Caco-2 (cell line): ENCODE measurements at regions not wholly inside any gene's neighbourhood (a gene's known extent, or its start where the extent isn't known, plus 50 kb on each side); places are given as distances from the start of the nearest gene placed in this dataset.

Experiments
- BruUV-seq: library from RNA; stranded (reverse); fragments of 400-500 nt; replicated peaks from 2 replicates; lab custom pipeline; 2021; lab: Mats Ljungman, UMichigan
- CTCF ChIA-PET: fragments of 300-600 bp; sonication (Branson Sonifier 250); formaldehyde crosslinking; loops from one replicate; lab custom pipeline; 2022; ENCODE audit warnings: antibody characterized with exemption; lab: Charles Lee
- POLR2A ChIA-PET: fragments of 300-600 bp; sonication (Branson Sonifier 250); formaldehyde crosslinking; loops from one replicate; lab custom pipeline; 2022; ENCODE audit warnings: antibody characterized with exemption; lab: Charles Lee
- DNase-seq, 2 experiments: peaks; one replicate each; pipeline versions ENCODE4 v3.0.0 to v3.0.0-alpha.2; 2020 to 2022
- H3K27me3 ChIP-seq: replicated peaks from 2 replicates; pipeline ENCODE4 v1.6.0; 2011; ENCODE audit warnings: low read length; ENCODE audit not compliant: control insufficient read depth, insufficient read depth
- H3K36me3 ChIP-seq: 2 replicates; pipeline ENCODE4 v1.5.1; 2011; ENCODE audit warnings: low read length; ENCODE audit not compliant: control insufficient read depth, insufficient read depth
- H3K4me1 ChIP-seq: fragments of 250-450 bp; sonication (Bioruptor Pico); 2 replicates; pipeline ENCODE4 v1.5.1; 2020; ENCODE audit warnings: mild to moderate bottlenecking
- H3K4me3 ChIP-seq: 2 replicates; pipeline ENCODE4 v1.5.1; 2011; ENCODE audit warnings: low read depth, mild to moderate bottlenecking, control low read depth, low read length
- H3K9me3 ChIP-seq: fragments of 250-450 bp; sonication (Bioruptor Pico); 2 replicates; pipeline ENCODE4 v1.5.1; 2020; ENCODE audit warnings: mild to moderate bottlenecking, moderate library complexity
- H3K27ac Mint-ChIP-seq: one replicate; pipeline ENCODE4 v1.8.0; 2022; ENCODE audit warnings: mixed read lengths; ENCODE audit not compliant: unreplicated experiment
- H3K27me3 Mint-ChIP-seq: one replicate; pipeline ENCODE4 v1.8.0; 2022; ENCODE audit warnings: mixed read lengths; ENCODE audit not compliant: insufficient read depth, unreplicated experiment
- H3K36me3 Mint-ChIP-seq: one replicate; pipeline ENCODE4 v1.8.0; 2022; ENCODE audit warnings: mild to moderate bottlenecking, mixed read lengths; ENCODE audit not compliant: insufficient read depth, unreplicated experiment
- H3K4me1 Mint-ChIP-seq: one replicate; pipeline ENCODE4 v1.8.0; 2022; ENCODE audit warnings: low read depth, mixed read lengths; ENCODE audit not compliant: unreplicated experiment
- H3K4me3 Mint-ChIP-seq: one replicate; pipeline ENCODE4 v1.8.0; 2022; ENCODE audit warnings: mild to moderate bottlenecking, moderate library complexity, mixed read lengths; ENCODE audit not compliant: unreplicated experiment
- H3K9me3 Mint-ChIP-seq: one replicate; pipeline ENCODE4 v1.8.0; 2022; ENCODE audit warnings: mixed read lengths; ENCODE audit not compliant: unreplicated experiment
- intact Hi-C: fragments of 100-400 bp; cut with micrococcal nuclease; formaldehyde crosslinking; loops from one replicate; pipeline ENCODE4 v1.10.0; 2022; ENCODE audit not compliant: unreplicated experiment
- TF ChIP-seq, protein P1 (sequence below), 2 experiments: fragments of 200-600 bp in 1 of 2; IDR thresholded peaks; 1 replicate in 1 of 2; 2 replicates in 1 of 2; pipeline versions ENCODE4 v1.5.1 to v1.8.0; 2011 to 2022; ENCODE audit warnings: antibody characterized with exemption in 1 of 2, control low read depth in 1 of 2, inconsistent platforms in 1 of 2, low read depth in 1 of 2, low read length in 1 of 2, mild to moderate bottlenecking in 1 of 2, moderate library complexity in 1 of 2; ENCODE audit not compliant: insufficient read depth in 1 of 2, severe bottlenecking in 1 of 2, unreplicated experiment in 1 of 2

DNA sequence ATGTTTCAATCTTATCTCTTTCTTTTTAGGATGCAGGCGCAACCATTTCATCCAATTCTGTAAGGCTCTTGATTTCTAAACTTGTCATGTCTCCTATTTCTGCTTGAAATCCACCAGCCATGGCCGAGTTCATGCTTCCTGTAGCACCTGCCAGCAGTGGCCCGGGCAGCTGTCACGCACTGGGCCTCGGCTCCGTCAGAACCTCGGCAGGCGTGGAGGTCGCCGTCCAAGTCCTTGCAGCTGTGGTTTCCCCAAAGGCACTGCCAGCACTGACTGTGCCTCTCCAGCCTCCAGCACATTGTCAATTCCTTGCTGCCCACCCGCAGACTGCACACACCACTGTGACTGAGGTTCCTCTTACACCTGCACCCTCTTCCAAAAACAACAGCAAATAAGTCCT is 188.7 kb upstream of the SALL3 start:
- Mint-ChIP-seq H3K27ac (no peak overlapping the region), H3K9me3 (no peaks in the 10 kb centered on the region), H3K27me3 (peaks cover 3% of the 10 kb centered on the region), H3K4me3 (no peak overlapping the region), H3K4me1 (no peaks in the 10 kb centered on the region), H3K36me3 (no peaks in the 10 kb centered on the region)
- DNase-seq: no peak
- BruUV-seq: no TSS peak
- TF ChIP-seq, protein P1, sequence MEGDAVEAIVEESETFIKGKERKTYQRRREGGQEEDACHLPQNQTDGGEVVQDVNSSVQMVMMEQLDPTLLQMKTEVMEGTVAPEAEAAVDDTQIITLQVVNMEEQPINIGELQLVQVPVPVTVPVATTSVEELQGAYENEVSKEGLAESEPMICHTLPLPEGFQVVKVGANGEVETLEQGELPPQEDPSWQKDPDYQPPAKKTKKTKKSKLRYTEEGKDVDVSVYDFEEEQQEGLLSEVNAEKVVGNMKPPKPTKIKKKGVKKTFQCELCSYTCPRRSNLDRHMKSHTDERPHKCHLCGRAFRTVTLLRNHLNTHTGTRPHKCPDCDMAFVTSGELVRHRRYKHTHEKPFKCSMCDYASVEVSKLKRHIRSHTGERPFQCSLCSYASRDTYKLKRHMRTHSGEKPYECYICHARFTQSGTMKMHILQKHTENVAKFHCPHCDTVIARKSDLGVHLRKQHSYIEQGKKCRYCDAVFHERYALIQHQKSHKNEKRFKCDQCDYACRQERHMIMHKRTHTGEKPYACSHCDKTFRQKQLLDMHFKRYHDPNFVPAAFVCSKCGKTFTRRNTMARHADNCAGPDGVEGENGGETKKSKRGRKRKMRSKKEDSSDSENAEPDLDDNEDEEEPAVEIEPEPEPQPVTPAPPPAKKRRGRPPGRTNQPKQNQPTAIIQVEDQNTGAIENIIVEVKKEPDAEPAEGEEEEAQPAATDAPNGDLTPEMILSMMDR (IDR thresholded peaks at IDR 0.05; ENCODE audit: insufficient read depth in 1 of 2, low read depth in 1 of 2, low read length in 1 of 2, severe bottlenecking in 1 of 2, unreplicated experiment in 1 of 2): no peak
- no peak overlapping the region for H3K4me3 ChIP-seq
- no peaks in the 10 kb centered on the region for H3K4me1 ChIP-seq
- CTCF ChIA-PET: no interaction called here
- H3K9me3 ChIP-seq: no peaks in the 10 kb centered on the region
- H3K36me3 ChIP-seq: no peaks in the 10 kb centered on the region
- intact Hi-C loops: no loop called here
- H3K27me3 ChIP-seq: no peaks in the 10 kb centered on the region
- POLR2A ChIA-PET: no interaction called here

DNA sequence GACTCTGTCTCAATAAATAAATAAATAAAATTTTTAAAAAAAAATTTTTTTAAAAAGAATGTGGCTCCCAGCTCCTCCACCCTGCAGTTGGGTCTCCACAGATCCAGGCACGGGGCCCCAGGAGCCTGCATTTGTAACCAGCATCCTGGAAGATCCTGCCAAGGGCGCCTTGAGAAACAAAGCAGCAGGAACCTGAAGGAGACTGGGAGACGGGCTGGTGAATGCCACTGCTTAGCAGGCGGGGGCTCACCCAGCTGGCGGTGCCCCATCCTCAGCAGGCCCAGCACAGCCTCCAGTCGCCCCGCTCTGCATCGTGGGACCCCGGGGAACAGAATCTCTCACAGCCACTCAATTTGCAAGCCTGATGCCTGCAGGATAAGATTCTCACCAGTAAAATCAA is 187.5 kb upstream of the SALL3 start:
- H3K27me3 ChIP-seq: no peaks in the 10 kb centered on the region
- H3K27me3 Mint-ChIP-seq: peaks cover 3% of the 10 kb centered on the region
- BruUV-seq: no TSS peak
- H3K4me3 ChIP-seq: no peak overlapping the region
- no peaks in the 10 kb centered on the region for H3K4me1 Mint-ChIP-seq
- no peak overlapping the region for H3K4me3 Mint-ChIP-seq
- no peaks in the 10 kb centered on the region for H3K4me1 ChIP-seq
- no peaks in the 10 kb centered on the region for H3K36me3 Mint-ChIP-seq
- no peaks in the 10 kb centered on the region for H3K36me3 ChIP-seq
- no peaks in the 10 kb centered on the region for H3K9me3 Mint-ChIP-seq
- H3K27ac Mint-ChIP-seq: no peak overlapping the region
- ChIA-PET CTCF (no interaction called here), POLR2A (no interaction called here)
- TF ChIP-seq, protein P1 (IDR thresholded peaks at IDR 0.05; ENCODE audit: insufficient read depth in 1 of 2, low read depth in 1 of 2, low read length in 1 of 2, severe bottlenecking in 1 of 2, unreplicated experiment in 1 of 2): no peak
- no peaks in the 10 kb centered on the region for H3K9me3 ChIP-seq
- no peak for DNase-seq
- intact Hi-C loops: no loop called here

DNA sequence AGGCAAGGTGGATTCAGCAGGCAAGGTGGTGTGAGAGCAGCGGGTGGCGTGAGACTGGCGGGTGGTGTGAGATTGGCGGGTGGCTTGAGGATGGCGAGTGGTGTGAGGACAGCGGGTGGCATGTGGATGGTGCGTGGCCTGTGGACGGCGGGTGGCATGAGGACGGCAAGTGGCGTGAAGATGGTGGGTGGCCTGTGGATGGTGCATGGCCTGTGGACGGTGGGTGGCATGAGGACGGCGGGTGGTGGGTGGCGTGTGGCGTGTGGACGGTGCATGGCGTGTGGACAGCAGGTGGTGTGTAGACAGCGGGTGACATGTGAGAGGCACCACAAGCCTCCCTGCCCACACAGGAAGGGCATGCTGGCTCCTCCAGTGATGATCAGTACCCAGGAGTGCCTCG is 186.9 kb upstream of the SALL3 start:
- Histone ChIP-seq H3K36me3 (no peaks in the 10 kb centered on the region), H3K9me3 (no peaks in the 10 kb centered on the region), H3K4me3 (no peak overlapping the region), H3K4me1 (no peaks in the 10 kb centered on the region), H3K27me3 (no peaks in the 10 kb centered on the region)
- CTCF ChIA-PET: no interaction called here
- H3K4me3 Mint-ChIP-seq: no peak overlapping the region
- TF ChIP-seq, protein P1 (IDR thresholded peaks at IDR 0.05; ENCODE audit: insufficient read depth in 1 of 2, low read depth in 1 of 2, low read length in 1 of 2, severe bottlenecking in 1 of 2, unreplicated experiment in 1 of 2): no peak
- POLR2A ChIA-PET: no interaction called here
- no peaks in the 10 kb centered on the region for H3K4me1 Mint-ChIP-seq
- no peaks in the 10 kb centered on the region for H3K9me3 Mint-ChIP-seq
- H3K27ac Mint-ChIP-seq: no peak overlapping the region
- H3K36me3 Mint-ChIP-seq: no peaks in the 10 kb centered on the region
- intact Hi-C loops: no loop called here
- no TSS peak for BruUV-seq
- DNase-seq: no peak
- H3K27me3 Mint-ChIP-seq: peaks cover under 1% of the 10 kb centered on the region
